CD4-positive, alpha-beta T cell treated with Interferon alpha-2 for 1 hour (primary cell): ENCODE measurements at regions not wholly inside any gene's neighbourhood (a gene's known extent, or its start where the extent isn't known, plus 50 kb on each side); places are given as distances from the start of the nearest gene placed in this dataset.

ENCODE experiments used
- DNase-seq, 2 donors: peaks; one replicate each; pipeline ENCODE4 v3.0.0-alpha.2; 2020 to 2022

- DNase-seq, result no peak
Observed at GRCh38 chr6:10030942-10031537, 383.8 kb downstream of the TFAP2A start.

- DNase-seq, result no peak
Observed at GRCh38 chr6:10028222-10028621, 386.7 kb downstream of the TFAP2A start.

GRCh38 chr6:10019851-10020250, 395.0 kb downstream of the TFAP2A start:
- DNase-seq, result no peak

GRCh38 chr6:10014557-10014956, 400.3 kb downstream of the TFAP2A start:
- no peak for DNase-seq

GRCh38 chr6:10000551-10000950, 414.3 kb downstream of the TFAP2A start:
- DNase-seq, result no peak

- DNase-seq, result no peak
Observed at GRCh38 chr6:9999796-10000195, 415.1 kb downstream of the TFAP2A start.

GRCh38 chr6:9986273-9986672, 428.6 kb downstream of the TFAP2A start:
- DNase-seq, result no peak

GRCh38 chr6:9985481-9985880, 429.4 kb downstream of the TFAP2A start:
- no peak for DNase-seq

- no peak for DNase-seq
Observed at GRCh38 chr6:9984607-9985006, 430.3 kb downstream of the TFAP2A start.

- DNase-seq, result no peak
Observed at GRCh38 chr6:9983168-9983567, 431.7 kb downstream of the TFAP2A start.

- no peak for DNase-seq
Observed at GRCh38 chr6:9982215-9982614, 432.7 kb downstream of the TFAP2A start.

- no peak for DNase-seq
Observed at GRCh38 chr6:9979996-9980395, 434.9 kb downstream of the TFAP2A start.

GRCh38 chr6:9978480-9978879, 436.4 kb downstream of the TFAP2A start:
- DNase-seq, result no peak

GRCh38 chr6:9977411-9977810, 437.5 kb downstream of the TFAP2A start:
- no peak for DNase-seq

GRCh38 chr6:9961646-9962045, 453.2 kb downstream of the TFAP2A start:
- DNase-seq, result no peak

GRCh38 chr6:9957215-9957759, 457.6 kb downstream of the TFAP2A start:
- DNase-seq, result no peak

- DNase-seq, result no peak
Observed at GRCh38 chr6:9948678-9949077, 466.2 kb downstream of the TFAP2A start.

GRCh38 chr6:9943986-9944385, 470.9 kb downstream of the TFAP2A start:
- no peak for DNase-seq

GRCh38 chr6:9943026-9943425, 471.8 kb downstream of the TFAP2A start:
- no peak for DNase-seq

- DNase-seq, result no peak
Observed at GRCh38 chr6:9942131-9942530, 472.7 kb downstream of the TFAP2A start.

- no peak for DNase-seq
Observed at GRCh38 chr6:9938801-9939200, 476.1 kb downstream of the TFAP2A start.

GRCh38 chr6:9937031-9937763, 477.7 kb downstream of the TFAP2A start:
- no peak for DNase-seq

GRCh38 chr6:9936551-9936950, 478.3 kb downstream of the TFAP2A start:
- DNase-seq, result no peak

- DNase-seq, result no peak
Observed at GRCh38 chr6:9933677-9934076, 481.2 kb downstream of the TFAP2A start.

- no peak for DNase-seq
Observed at GRCh38 chr6:9927275-9927674, 487.6 kb downstream of the TFAP2A start.
